Upper lobe of left lung (tissue), 4 donors: ENCODE measurements at regions not wholly inside any gene's neighbourhood (a gene's known extent, or its start where the extent isn't known, plus 50 kb on each side); places are given as distances from the start of the nearest gene placed in this dataset.

ENCODE experiments used
- CTCF ChIP-seq, 6 experiments: fragments of 450-650 bp in 4 of 6; fragments of 200-600 bp in 2 of 6; sonication (generic) in 2 of 6; IDR thresholded peaks; one replicate each; pipeline ENCODE4 v1.5.1; 2016 to 2019; ENCODE audit warnings: antibody characterized with exemption in 6 of 6
- EP300 ChIP-seq, 4 donors: sonication (generic); formaldehyde crosslinking; IDR thresholded peaks; one replicate each; pipeline ENCODE4 v1.5.1; 2017; ENCODE audit warnings: antibody characterized with exemption in 4 of 4, control low read depth in 2 of 4
- POLR2A ChIP-seq, 4 donors: fragments of 450-650 bp; IDR thresholded peaks; one replicate each; pipeline ENCODE4 v1.5.1; 2016 to 2017; ENCODE audit warnings: antibody characterized with exemption in 4 of 4, mild to moderate bottlenecking in 2 of 4
- POLR2AphosphoS5 ChIP-seq, 2 donors: sonication (generic); formaldehyde crosslinking; IDR thresholded peaks; one replicate each; pipeline ENCODE4 v1.5.1; 2017; ENCODE audit warnings: antibody characterized with exemption in 2 of 2

GRCh38 chr21:17406202-17406601 lies 106.6 kb upstream of the CXADR start:
- TF ChIP-seq CTCF (IDR thresholded peaks at IDR 0.05) (no peak), EP300 (IDR thresholded peaks at IDR 0.05) (no peak), POLR2A (IDR thresholded peaks at IDR 0.05) (no peak), POLR2AphosphoS5 (IDR thresholded peaks at IDR 0.05) (no peak)
